ENCODE measurements at regions not wholly inside any gene's neighbourhood (a gene's known extent, or its start where the extent isn't known, plus 50 kb on each side); places are given as distances from the start of the nearest gene placed in this dataset.
A peak's percentile ranks its signal among the peaks of the same experiment; 100 is the strongest.

DNA sequence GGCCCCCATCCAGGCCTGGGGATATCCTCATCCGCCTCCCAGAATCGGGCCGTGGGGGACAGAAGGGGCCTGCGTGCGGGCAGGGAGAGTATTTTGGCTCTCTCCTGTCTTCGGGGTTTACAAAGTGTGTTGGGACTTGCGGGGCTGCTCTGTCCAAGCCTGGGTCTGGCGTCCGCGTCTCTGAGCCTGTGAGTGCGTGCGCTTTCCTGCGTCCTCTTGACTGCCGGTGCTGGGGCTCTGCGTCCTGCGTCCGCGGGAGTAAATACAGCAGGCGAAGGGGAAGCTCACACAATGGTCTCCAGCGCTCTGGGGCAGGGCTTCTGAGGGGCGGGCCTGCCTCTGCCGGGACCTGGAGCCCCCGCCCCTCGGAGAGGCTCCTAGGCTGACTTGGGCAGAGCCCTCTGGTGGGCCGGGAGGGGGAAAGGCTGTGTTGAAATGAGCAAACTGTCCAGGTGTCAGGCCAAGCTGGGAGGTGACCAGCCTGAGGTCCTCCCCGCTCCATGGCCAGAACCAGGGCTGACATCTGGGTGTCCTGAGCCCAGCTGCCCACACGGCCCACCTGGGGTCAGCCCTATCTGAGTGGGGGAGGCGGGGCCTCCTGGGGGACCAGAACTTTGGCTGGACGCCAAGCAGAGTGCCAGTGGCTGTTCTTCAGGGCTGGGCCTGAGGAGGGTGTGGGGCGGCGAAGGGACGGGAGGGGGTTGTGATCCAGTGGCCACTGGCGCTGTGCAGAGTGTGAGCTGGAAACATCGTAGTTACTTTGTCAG, 233.6 kb downstream of the SEC14L1 start (continued):
- TF ChIP-seq, protein P1, sequence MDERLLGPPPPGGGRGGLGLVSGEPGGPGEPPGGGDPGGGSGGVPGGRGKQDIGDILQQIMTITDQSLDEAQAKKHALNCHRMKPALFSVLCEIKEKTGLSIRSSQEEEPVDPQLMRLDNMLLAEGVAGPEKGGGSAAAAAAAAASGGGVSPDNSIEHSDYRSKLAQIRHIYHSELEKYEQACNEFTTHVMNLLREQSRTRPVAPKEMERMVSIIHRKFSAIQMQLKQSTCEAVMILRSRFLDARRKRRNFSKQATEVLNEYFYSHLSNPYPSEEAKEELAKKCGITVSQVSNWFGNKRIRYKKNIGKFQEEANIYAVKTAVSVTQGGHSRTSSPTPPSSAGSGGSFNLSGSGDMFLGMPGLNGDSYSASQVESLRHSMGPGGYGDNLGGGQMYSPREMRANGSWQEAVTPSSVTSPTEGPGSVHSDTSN (CRISPR knock-in tag; IDR thresholded peaks at IDR 0.05), result no peak
- TF ChIP-seq ZNF460 (CRISPR knock-in tag; IDR thresholded peaks at IDR 0.05; ENCODE audit: borderline replicate concordance) (no peak), HHEX (CRISPR knock-in tag; IDR thresholded peaks at IDR 0.05) (no peak), ATF1 (CRISPR knock-in tag; IDR thresholded peaks at IDR 0.05) (no peak), ZNF235 (CRISPR knock-in tag; IDR thresholded peaks at IDR 0.05; ENCODE audit: borderline replicate concordance) (no peak), FLYWCH1 (CRISPR knock-in tag; IDR thresholded peaks at IDR 0.05) (no peak), ZNF367 (CRISPR knock-in tag; IDR thresholded peaks at IDR 0.05; ENCODE audit: borderline replicate concordance) (0 out of 2 replicates have a peak, but pooled peaks have one; percentile 89), NR2C2 (CRISPR knock-in tag; IDR thresholded peaks at IDR 0.05; ENCODE audit: borderline replicate concordance) (peak; percentile 56; the same call in 1 of the 2 replicates), WIZ (CRISPR knock-in tag; IDR thresholded peaks at IDR 0.05) (no peak), RFXAP (CRISPR knock-in tag; IDR thresholded peaks at IDR 0.05; ENCODE audit: borderline replicate concordance) (peak; percentile 21; the same call in 1 of the 2 replicates), ZNF891 (CRISPR knock-in tag; IDR thresholded peaks at IDR 0.05) (peak; percentile 82; the same call in 1 of the 2 replicates), ZNF629 (CRISPR knock-in tag; conservative IDR thresholded peaks at IDR 0.05) (peak; percentile 59), RFX1 (IDR thresholded peaks at IDR 0.05) (no peak)
- TF ChIP-seq, protein P2, sequence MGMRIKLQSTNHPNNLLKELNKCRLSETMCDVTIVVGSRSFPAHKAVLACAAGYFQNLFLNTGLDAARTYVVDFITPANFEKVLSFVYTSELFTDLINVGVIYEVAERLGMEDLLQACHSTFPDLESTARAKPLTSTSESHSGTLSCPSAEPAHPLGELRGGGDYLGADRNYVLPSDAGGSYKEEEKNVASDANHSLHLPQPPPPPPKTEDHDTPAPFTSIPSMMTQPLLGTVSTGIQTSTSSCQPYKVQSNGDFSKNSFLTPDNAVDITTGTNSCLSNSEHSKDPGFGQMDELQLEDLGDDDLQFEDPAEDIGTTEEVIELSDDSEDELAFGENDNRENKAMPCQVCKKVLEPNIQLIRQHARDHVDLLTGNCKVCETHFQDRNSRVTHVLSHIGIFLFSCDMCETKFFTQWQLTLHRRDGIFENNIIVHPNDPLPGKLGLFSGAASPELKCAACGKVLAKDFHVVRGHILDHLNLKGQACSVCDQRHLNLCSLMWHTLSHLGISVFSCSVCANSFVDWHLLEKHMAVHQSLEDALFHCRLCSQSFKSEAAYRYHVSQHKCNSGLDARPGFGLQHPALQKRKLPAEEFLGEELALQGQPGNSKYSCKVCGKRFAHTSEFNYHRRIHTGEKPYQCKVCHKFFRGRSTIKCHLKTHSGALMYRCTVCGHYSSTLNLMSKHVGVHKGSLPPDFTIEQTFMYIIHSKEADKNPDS (CRISPR knock-in tag; IDR thresholded peaks at IDR 0.05), result no peak
- TF ChIP-seq, protein P3, sequence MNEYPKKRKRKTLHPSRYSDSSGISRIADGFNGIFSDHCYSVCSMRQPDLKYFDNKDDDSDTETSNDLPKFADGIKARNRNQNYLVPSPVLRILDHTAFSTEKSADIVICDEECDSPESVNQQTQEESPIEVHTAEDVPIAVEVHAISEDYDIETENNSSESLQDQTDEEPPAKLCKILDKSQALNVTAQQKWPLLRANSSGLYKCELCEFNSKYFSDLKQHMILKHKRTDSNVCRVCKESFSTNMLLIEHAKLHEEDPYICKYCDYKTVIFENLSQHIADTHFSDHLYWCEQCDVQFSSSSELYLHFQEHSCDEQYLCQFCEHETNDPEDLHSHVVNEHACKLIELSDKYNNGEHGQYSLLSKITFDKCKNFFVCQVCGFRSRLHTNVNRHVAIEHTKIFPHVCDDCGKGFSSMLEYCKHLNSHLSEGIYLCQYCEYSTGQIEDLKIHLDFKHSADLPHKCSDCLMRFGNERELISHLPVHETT (CRISPR knock-in tag; conservative IDR thresholded peaks at IDR 0.05), result no peak
- TF ChIP-seq, protein P4, sequence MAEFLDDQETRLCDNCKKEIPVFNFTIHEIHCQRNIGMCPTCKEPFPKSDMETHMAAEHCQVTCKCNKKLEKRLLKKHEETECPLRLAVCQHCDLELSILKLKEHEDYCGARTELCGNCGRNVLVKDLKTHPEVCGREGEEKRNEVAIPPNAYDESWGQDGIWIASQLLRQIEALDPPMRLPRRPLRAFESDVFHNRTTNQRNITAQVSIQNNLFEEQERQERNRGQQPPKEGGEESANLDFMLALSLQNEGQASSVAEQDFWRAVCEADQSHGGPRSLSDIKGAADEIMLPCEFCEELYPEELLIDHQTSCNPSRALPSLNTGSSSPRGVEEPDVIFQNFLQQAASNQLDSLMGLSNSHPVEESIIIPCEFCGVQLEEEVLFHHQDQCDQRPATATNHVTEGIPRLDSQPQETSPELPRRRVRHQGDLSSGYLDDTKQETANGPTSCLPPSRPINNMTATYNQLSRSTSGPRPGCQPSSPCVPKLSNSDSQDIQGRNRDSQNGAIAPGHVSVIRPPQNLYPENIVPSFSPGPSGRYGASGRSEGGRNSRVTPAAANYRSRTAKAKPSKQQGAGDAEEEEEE (CRISPR knock-in tag; IDR thresholded peaks at IDR 0.05; ENCODE audit: borderline replicate concordance), result no peak
- TF ChIP-seq, protein P5, sequence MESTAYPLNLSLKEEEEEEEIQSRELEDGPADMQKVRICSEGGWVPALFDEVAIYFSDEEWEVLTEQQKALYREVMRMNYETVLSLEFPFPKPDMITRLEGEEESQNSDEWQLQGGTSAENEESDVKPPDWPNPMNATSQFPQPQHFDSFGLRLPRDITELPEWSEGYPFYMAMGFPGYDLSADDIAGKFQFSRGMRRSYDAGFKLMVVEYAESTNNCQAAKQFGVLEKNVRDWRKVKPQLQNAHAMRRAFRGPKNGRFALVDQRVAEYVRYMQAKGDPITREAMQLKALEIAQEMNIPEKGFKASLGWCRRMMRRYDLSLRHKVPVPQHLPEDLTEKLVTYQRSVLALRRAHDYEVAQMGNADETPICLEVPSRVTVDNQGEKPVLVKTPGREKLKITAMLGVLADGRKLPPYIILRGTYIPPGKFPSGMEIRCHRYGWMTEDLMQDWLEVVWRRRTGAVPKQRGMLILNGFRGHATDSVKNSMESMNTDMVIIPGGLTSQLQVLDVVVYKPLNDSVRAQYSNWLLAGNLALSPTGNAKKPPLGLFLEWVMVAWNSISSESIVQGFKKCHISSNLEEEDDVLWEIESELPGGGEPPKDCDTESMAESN (CRISPR knock-in tag; conservative IDR thresholded peaks at IDR 0.05), result 0 out of 2 replicates have a peak, but pooled peaks have one; percentile 30
- TF ChIP-seq, protein P6, sequence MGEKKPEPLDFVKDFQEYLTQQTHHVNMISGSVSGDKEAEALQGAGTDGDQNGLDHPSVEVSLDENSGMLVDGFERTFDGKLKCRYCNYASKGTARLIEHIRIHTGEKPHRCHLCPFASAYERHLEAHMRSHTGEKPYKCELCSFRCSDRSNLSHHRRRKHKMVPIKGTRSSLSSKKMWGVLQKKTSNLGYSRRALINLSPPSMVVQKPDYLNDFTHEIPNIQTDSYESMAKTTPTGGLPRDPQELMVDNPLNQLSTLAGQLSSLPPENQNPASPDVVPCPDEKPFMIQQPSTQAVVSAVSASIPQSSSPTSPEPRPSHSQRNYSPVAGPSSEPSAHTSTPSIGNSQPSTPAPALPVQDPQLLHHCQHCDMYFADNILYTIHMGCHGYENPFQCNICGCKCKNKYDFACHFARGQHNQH (CRISPR knock-in tag; IDR thresholded peaks at IDR 0.05), result no peak

Measured in HepG2 (cell line).